HepG2 (cell line): ENCODE measurements at regions not wholly inside any gene's neighbourhood (a gene's known extent, or its start where the extent isn't known, plus 50 kb on each side); places are given as distances from the start of the nearest gene placed in this dataset.

ENCODE experiments used
- ATAC-seq: fragments of 200-7000 bp; cut with Tn5 transposase; 3 replicates; pipeline ENCODE4 v1.9.1; 2020; ENCODE audit warnings: mild to moderate bottlenecking, moderate library complexity
- BruUV-seq: library from RNA; stranded (reverse); fragments of 400-500 nt; replicated peaks from 2 replicates; lab custom pipeline; 2021; lab: Mats Ljungman, UMichigan
- CTCF ChIA-PET: fragments of 300-600 bp; formaldehyde crosslinking; extraction: SDS; loops from one replicate; lab custom pipeline; 2021; ENCODE audit warnings: low total read pairs, inconsistent platforms, low intra/inter-chr PET ratio; lab: Yijun Ruan, JAX
- POLR2A ChIA-PET: fragments of 350-600 bp; sonication (Branson Sonifier 250); formaldehyde crosslinking; loops from one replicate; lab custom pipeline; 2020; ENCODE audit warnings: antibody characterized with exemption, inconsistent platforms; lab: Yijun Ruan, JAX
- DNase-seq: peaks from one replicate; pipeline ENCODE4 v3.0.0-alpha.2; 2015; ENCODE audit warnings: low spot score
- FAIRE-seq: peaks from 3 replicates; lab custom pipeline; 2011; peaks lifted over from hg19 to GRCh38; lab: Jason Lieb, UNC
- H2AFZ ChIP-seq: one replicate; pipeline ENCODE4 v1.6.1; 2011; ENCODE audit warnings: low read length, inconsistent platforms
- H3K27ac ChIP-seq: fragments of 300-600 bp; 3 replicates; pipeline ENCODE4 v1.8.0; 2011; ENCODE audit warnings: mixed run types, mild to moderate bottlenecking, mixed read lengths, low read length, inconsistent platforms; ENCODE audit not compliant: insufficient read depth; ENCODE audit errors: extremely low read length
- H3K27me3 ChIP-seq, 2 experiments: fragments of 200-600 bp in 1 of 2; 2 replicates in 1 of 2; 3 replicates in 1 of 2; pipeline versions ENCODE4 v1.6.0 to v1.8.0; 2011; ENCODE audit warnings: low read length in 2 of 2, mild to moderate bottlenecking in 2 of 2, moderate library complexity in 2 of 2, inconsistent platforms in 1 of 2; ENCODE audit not compliant: insufficient read depth in 2 of 2, control insufficient read depth in 1 of 2
- H3K36me3 ChIP-seq, 2 experiments: fragments of 200-600 bp in 1 of 2; replicated peaks in 1 of 2; 2 replicates in 1 of 2; 3 replicates in 1 of 2; pipeline versions ENCODE4 v1.5.1 to v1.8.0; 2011; ENCODE audit warnings: low read length in 2 of 2, inconsistent platforms in 1 of 2; ENCODE audit not compliant: insufficient read depth in 2 of 2, control insufficient read depth in 1 of 2
- H3K4me1 ChIP-seq: 2 replicates; pipeline ENCODE4 v1.5.1; 2012; ENCODE audit warnings: low read length, inconsistent platforms; ENCODE audit not compliant: insufficient read depth
- H3K4me2 ChIP-seq: 2 replicates; pipeline ENCODE4 v1.6.0; 2011; ENCODE audit warnings: low read depth, low read length, inconsistent platforms
- H3K4me3 ChIP-seq, 3 experiments: fragments of 200-600 bp in 1 of 3; sonication (generic), shearing (Covaris generic) in 1 of 3; replicated peaks in 1 of 3; 2 replicates each; pipeline ENCODE4 v1.5.1; 2011 to 2016; ENCODE audit warnings: low read length in 3 of 3, inconsistent platforms in 2 of 3, low read depth in 2 of 3, mild to moderate bottlenecking in 2 of 3, control low read depth in 1 of 3, mixed read lengths in 1 of 3; ENCODE audit not compliant: insufficient read depth in 1 of 3
- H3K79me2 ChIP-seq: one replicate; pipeline ENCODE4 v1.6.1; 2011; ENCODE audit warnings: low read length, inconsistent platforms; ENCODE audit not compliant: insufficient read depth
- H3K9ac ChIP-seq: 2 replicates; pipeline ENCODE4 v1.6.0; 2011; ENCODE audit warnings: mild to moderate bottlenecking, low read depth, low read length, inconsistent platforms; ENCODE audit not compliant: insufficient read depth
- H3K9me3 ChIP-seq: 2 replicates; pipeline ENCODE4 v1.5.1; 2012; ENCODE audit warnings: mild to moderate bottlenecking, low read length
- H4K20me1 ChIP-seq: 2 replicates; pipeline ENCODE4 v1.6.0; 2011; ENCODE audit warnings: inconsistent platforms, mild to moderate bottlenecking, low read length, moderate library complexity; ENCODE audit not compliant: insufficient read depth
- ISL2 ChIP-seq: sonication (generic); formaldehyde crosslinking; IDR thresholded peaks from 2 replicates; pipeline ENCODE4 v1.5.0; 2020; ENCODE audit warnings: missing genetic modification reagents
- JUND ChIP-seq: sonication (generic); formaldehyde crosslinking; IDR thresholded peaks from 2 replicates; pipeline ENCODE4 v1.8.0; 2022; ENCODE audit warnings: mild to moderate bottlenecking, missing genetic modification reagents
- NCOA5 ChIP-seq: sonication (generic); formaldehyde crosslinking; IDR thresholded peaks from 2 replicates; pipeline ENCODE4 v1.4.0; 2020; ENCODE audit warnings: missing genetic modification reagents
- NR2C2 ChIP-seq: sonication (generic); formaldehyde crosslinking; IDR thresholded peaks from 2 replicates; pipeline ENCODE4 v1.4.0; 2020; ENCODE audit warnings: missing genetic modification reagents, mild to moderate bottlenecking, moderate library complexity, borderline replicate concordance
- SUZ12 ChIP-seq: fragments of 150-350 bp; IDR thresholded peaks from 2 replicates; pipeline ENCODE4 v1.6.1; 2014; ENCODE audit warnings: low read depth, low read length
- U2AF2 ChIP-seq: fragments of 200-400 bp; formaldehyde crosslinking; IDR thresholded peaks from 2 replicates; pipeline ENCODE4 v1.6.1; 2017; ENCODE audit warnings: low read depth, mild to moderate bottlenecking, low read length
- XBP1 ChIP-seq: sonication (generic); formaldehyde crosslinking; IDR thresholded peaks from 2 replicates; pipeline ENCODE4 v1.5.0; 2020; ENCODE audit warnings: missing genetic modification reagents
- ZMYM2 ChIP-seq: sonication (generic); formaldehyde crosslinking; IDR thresholded peaks from 2 replicates; pipeline ENCODE4 v1.8.0; 2022; ENCODE audit warnings: mild to moderate bottlenecking, missing genetic modification reagents
- ZNF224 ChIP-seq: sonication (generic); formaldehyde crosslinking; IDR thresholded peaks from 2 replicates; pipeline ENCODE4 v1.5.0; 2020; ENCODE audit warnings: mild to moderate bottlenecking, missing genetic modification reagents
- ZNF335 ChIP-seq: sonication (generic); formaldehyde crosslinking; IDR thresholded peaks from 2 replicates; pipeline ENCODE4 v1.4.0; 2020; ENCODE audit warnings: missing genetic modification reagents
- ZSCAN20 ChIP-seq: sonication (generic); formaldehyde crosslinking; IDR thresholded peaks from 2 replicates; pipeline ENCODE4 v1.4.0; 2020; ENCODE audit warnings: missing genetic modification reagents, mild to moderate bottlenecking, borderline replicate concordance
- WGBS: methylation state at CpG from one replicate; pipeline ENCODE4 v1.1.6; 2017; ENCODE audit warnings: low lambda C conversion rate; 5-methylcytosine and 5-hydroxymethylcytosine counted together
- in situ Hi-C: cut with HindIII; loops from 2 replicates; pipeline ENCODE4 v1.10.0; 2017; ENCODE audit warnings: low pct_unique_long_range_greater_than_20kb; ENCODE audit not compliant: extremely low pct_ligation_motif_present
- intact Hi-C: fragments of 100-400 bp; cut with micrococcal nuclease; formaldehyde crosslinking; loops from one replicate; pipeline ENCODE4 v1.10.0; 2022; ENCODE audit not compliant: unreplicated experiment

DNA sequence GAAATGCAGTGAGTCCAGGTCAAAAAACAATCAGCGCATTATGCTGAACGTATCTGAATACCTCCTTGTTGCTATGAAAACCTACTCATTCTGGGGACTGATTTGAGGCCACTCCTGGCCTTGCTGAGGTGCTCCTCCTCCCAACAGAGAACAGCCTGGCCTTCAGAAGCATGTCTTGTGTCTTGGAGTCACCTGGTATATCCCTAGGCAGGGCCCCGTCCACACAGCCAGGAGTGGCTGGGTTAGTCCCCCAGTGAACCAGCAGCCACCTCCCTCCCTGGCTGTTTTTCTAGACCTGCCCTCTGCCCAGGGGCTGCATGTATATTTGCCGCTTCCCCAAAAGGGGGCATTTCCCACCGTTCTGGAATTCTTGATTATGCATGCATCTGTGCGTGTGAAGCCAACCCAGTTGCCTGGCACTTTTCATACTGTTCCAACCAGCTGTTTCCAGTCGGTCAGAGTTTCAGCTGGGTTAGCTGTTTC, 99.2 kb upstream of the SPATA31C2 start:
- no peak overlapping the region for H3K4me3 ChIP-seq
- no peaks in the 10 kb centered on the region for H3K36me3 ChIP-seq
- intact Hi-C loops, result no loop called here
- in situ Hi-C loops, result no loop called here
- H3K79me2 ChIP-seq, result no peaks in the 10 kb centered on the region
- H3K4me1 ChIP-seq, result no peaks in the 10 kb centered on the region
- ChIA-PET CTCF (no interaction called here), POLR2A (no interaction called here)
- no peak overlapping the region for H3K4me2 ChIP-seq
- no peak overlapping the region for H3K27ac ChIP-seq
- no peak overlapping the region for H3K9ac ChIP-seq
- DNase-seq (no peak), ATAC-seq (no peak), FAIRE-seq (no peak)
- H2AFZ ChIP-seq, result no peak overlapping the region
- H4K20me1 ChIP-seq, result no peaks in the 10 kb centered on the region
- no peaks in the 10 kb centered on the region for H3K9me3 ChIP-seq
- H3K27me3 ChIP-seq, result peaks cover 0 to 11% of the 10 kb centered on the region in 2 experiments; a peak in 1 of 5 replicates
- TF ChIP-seq ZNF224 (CRISPR knock-in tag), result no peak
- no peak for TF ChIP-seq ZNF335 (CRISPR knock-in tag)
- TF ChIP-seq ISL2 (CRISPR knock-in tag), result no peak
- TF ChIP-seq NCOA5, result no peak
- no peak for TF ChIP-seq U2AF2
- no peak for TF ChIP-seq ZMYM2 (CRISPR knock-in tag)
- no peak for TF ChIP-seq NR2C2 (CRISPR knock-in tag)
- no peak for TF ChIP-seq JUND
- no peak for TF ChIP-seq ZSCAN20
- TF ChIP-seq SUZ12, result no peak
- TF ChIP-seq XBP1 (CRISPR knock-in tag), result no peak
- no TSS peak for BruUV-seq
- 30% methylated on average over 7 of the region's 7 CpGs for WGBS
